ENCODE measurements at regions not wholly inside any gene's neighbourhood (a gene's known extent, or its start where the extent isn't known, plus 50 kb on each side); places are given as distances from the start of the nearest gene placed in this dataset.
"Not testable (repeated sequence)": the region's sequence is repeated elsewhere in the genome, so short reads cannot be mapped to it uniquely, and the experiment has no call there.

DNA sequence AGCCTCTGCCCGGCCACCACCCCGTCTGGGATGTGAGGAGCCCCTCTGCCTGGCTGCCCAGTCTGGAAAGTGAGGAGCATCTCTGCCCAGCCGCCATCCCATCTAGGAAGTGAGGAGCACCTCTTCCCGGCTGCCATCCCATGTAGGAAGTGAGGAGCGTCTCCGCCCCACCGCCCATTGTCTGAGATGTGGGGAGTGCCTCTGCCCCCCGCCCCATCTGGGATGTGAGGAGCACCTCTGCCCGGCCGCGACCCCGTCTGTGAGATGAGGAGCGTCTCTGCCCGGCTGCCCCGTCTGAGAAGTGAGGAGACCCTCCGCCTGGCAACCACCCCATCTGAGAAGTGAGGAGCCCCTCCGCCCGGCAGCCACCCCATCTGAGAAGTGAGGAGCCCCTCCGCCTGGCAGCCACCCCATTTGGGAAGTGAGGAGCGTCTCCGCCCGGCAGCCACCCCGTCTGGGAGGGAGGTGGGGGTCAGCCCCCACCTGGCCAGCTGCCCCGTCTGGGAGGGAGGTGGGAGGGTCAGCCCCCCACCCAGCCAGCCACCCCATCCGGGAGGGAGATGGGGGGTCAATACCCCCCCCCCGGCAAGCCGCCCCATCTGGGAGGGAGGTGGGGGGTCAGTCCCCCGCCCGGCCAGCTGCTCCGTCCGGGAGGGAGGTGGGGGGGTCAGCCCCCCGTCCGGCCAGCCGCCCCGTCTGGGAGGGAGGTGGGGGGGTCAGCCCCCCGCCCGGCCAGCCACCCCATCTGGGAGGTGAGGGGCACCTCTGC is 195.8 kb upstream of the SYNCRIP start:
- TF ChIP-seq, protein P1, sequence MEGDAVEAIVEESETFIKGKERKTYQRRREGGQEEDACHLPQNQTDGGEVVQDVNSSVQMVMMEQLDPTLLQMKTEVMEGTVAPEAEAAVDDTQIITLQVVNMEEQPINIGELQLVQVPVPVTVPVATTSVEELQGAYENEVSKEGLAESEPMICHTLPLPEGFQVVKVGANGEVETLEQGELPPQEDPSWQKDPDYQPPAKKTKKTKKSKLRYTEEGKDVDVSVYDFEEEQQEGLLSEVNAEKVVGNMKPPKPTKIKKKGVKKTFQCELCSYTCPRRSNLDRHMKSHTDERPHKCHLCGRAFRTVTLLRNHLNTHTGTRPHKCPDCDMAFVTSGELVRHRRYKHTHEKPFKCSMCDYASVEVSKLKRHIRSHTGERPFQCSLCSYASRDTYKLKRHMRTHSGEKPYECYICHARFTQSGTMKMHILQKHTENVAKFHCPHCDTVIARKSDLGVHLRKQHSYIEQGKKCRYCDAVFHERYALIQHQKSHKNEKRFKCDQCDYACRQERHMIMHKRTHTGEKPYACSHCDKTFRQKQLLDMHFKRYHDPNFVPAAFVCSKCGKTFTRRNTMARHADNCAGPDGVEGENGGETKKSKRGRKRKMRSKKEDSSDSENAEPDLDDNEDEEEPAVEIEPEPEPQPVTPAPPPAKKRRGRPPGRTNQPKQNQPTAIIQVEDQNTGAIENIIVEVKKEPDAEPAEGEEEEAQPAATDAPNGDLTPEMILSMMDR (IDR thresholded peaks at IDR 0.05): not testable (repeated sequence)
- TF ChIP-seq POLR2A (IDR thresholded peaks at IDR 0.05): not testable (repeated sequence)

All from body of pancreas (tissue), 4 donors.